GM19452 (cell line): ENCODE measurements at regions not wholly inside any gene's neighbourhood (a gene's known extent, or its start where the extent isn't known, plus 50 kb on each side); places are given as distances from the start of the nearest gene placed in this dataset.

Experiments used
- ATAC-seq: cut with Tn5 transposase; IDR thresholded peaks from one replicate; pipeline ENCODE4 v1.9.1; 2021; ENCODE audit not compliant: unreplicated experiment

GRCh38 chr15:95470997-95471689, 859.4 kb upstream of the NR2F2 start:
- no peak for ATAC-seq

GRCh38 chr15:95471690-95472086, 858.8 kb upstream of the NR2F2 start:
- no peak for ATAC-seq

GRCh38 chr15:95475067-95475466, 855.4 kb upstream of the NR2F2 start:
- ATAC-seq = no peak

- ATAC-seq = no peak
Measured at GRCh38 chr15:95479308-95479707, 851.2 kb upstream of the NR2F2 start.

GRCh38 chr15:95485367-95485766, 845.1 kb upstream of the NR2F2 start:
- ATAC-seq = no peak

GRCh38 chr15:95486224-95486623, 844.3 kb upstream of the NR2F2 start:
- no peak for ATAC-seq

- no peak for ATAC-seq
Measured at GRCh38 chr15:95489103-95489502, 841.4 kb upstream of the NR2F2 start.

- no peak for ATAC-seq
Measured at GRCh38 chr15:95492388-95493070, 838.0 kb upstream of the NR2F2 start.

- ATAC-seq = no peak
Measured at GRCh38 chr15:95494971-95495541, 835.4 kb upstream of the NR2F2 start.

- no peak for ATAC-seq
Measured at GRCh38 chr15:95497634-95498033, 832.9 kb upstream of the NR2F2 start.

GRCh38 chr15:95498961-95499360, 831.5 kb upstream of the NR2F2 start:
- ATAC-seq = no peak

GRCh38 chr15:95499397-95499796, 831.1 kb upstream of the NR2F2 start:
- no peak for ATAC-seq

- no peak for ATAC-seq
Measured at GRCh38 chr15:95501865-95502264, 828.6 kb upstream of the NR2F2 start.

- ATAC-seq = no peak
Measured at GRCh38 chr15:95503107-95503506, 827.4 kb upstream of the NR2F2 start.

GRCh38 chr15:95503640-95504225, 826.8 kb upstream of the NR2F2 start:
- ATAC-seq = no peak

GRCh38 chr15:95511671-95512070, 818.8 kb upstream of the NR2F2 start:
- no peak for ATAC-seq

- ATAC-seq = no peak
Measured at GRCh38 chr15:95512906-95513305, 817.6 kb upstream of the NR2F2 start.

- no peak for ATAC-seq
Measured at GRCh38 chr15:95519887-95520286, 810.6 kb upstream of the NR2F2 start.

GRCh38 chr15:95520511-95520910, 810.0 kb upstream of the NR2F2 start:
- ATAC-seq = no peak

- ATAC-seq = no peak
Measured at GRCh38 chr15:95520922-95521321, 809.6 kb upstream of the NR2F2 start.

- no peak for ATAC-seq
Measured at GRCh38 chr15:95522533-95522932, 808.0 kb upstream of the NR2F2 start.

GRCh38 chr15:95528920-95529319, 801.6 kb upstream of the NR2F2 start:
- no peak for ATAC-seq
